Liver (tissue), 8 donors: ENCODE measurements at regions not wholly inside any gene's neighbourhood (a gene's known extent, or its start where the extent isn't known, plus 50 kb on each side); places are given as distances from the start of the nearest gene placed in this dataset.

ENCODE experiments used
- DNase-seq: peaks from one replicate; pipeline ENCODE4 v3.0.0-alpha.2; 2017; ENCODE audit warnings: low spot score
- H3K27ac ChIP-seq, 2 donors: one replicate each; pipeline ENCODE4 v1.7.0; 2013; ENCODE audit warnings: inconsistent platforms in 2 of 2, low read length in 2 of 2, control low read depth in 1 of 2, low read depth in 1 of 2, mild to moderate bottlenecking in 1 of 2
- H3K27me3 ChIP-seq, 4 donors: one replicate each; pipeline versions ENCODE4 v1.6.1 to v1.7.0; 2013; ENCODE audit warnings: low read length in 3 of 4, inconsistent platforms in 1 of 4, mild to moderate bottlenecking in 1 of 4, moderate library complexity in 1 of 4; ENCODE audit not compliant: control insufficient read depth in 4 of 4, insufficient read depth in 4 of 4
- H3K36me3 ChIP-seq, 4 donors: one replicate each; pipeline versions ENCODE4 v1.6.1 to v1.7.0; 2013; ENCODE audit warnings: low read length in 3 of 4, mild to moderate bottlenecking in 3 of 4, low read depth in 1 of 4, moderate library complexity in 1 of 4; ENCODE audit not compliant: control insufficient read depth in 4 of 4, insufficient read depth in 3 of 4
- H3K4me1 ChIP-seq, 4 donors: one replicate each; pipeline versions ENCODE4 v1.6.1 to v1.7.0; 2013; ENCODE audit warnings: low read length in 3 of 4, mild to moderate bottlenecking in 3 of 4, moderate library complexity in 1 of 4; ENCODE audit not compliant: control insufficient read depth in 4 of 4, insufficient read depth in 4 of 4
- H3K4me3 ChIP-seq, 3 donors: one replicate each; pipeline versions ENCODE4 v1.6.1 to v1.7.0; 2013; ENCODE audit warnings: low read length in 3 of 3, control low read depth in 1 of 3, low read depth in 1 of 3, mild to moderate bottlenecking in 1 of 3
- H3K9ac ChIP-seq, 2 donors: one replicate each; pipeline ENCODE4 v1.7.0; 2013; ENCODE audit warnings: low read length in 2 of 2, mild to moderate bottlenecking in 2 of 2, moderate library complexity in 2 of 2, control low read depth in 1 of 2, low read depth in 1 of 2
- H3K9me3 ChIP-seq, 4 donors: one replicate each; pipeline versions ENCODE4 v1.6.1 to v1.7.0; 2013; ENCODE audit warnings: low read length in 3 of 4; ENCODE audit not compliant: control insufficient read depth in 4 of 4
- EGR1 ChIP-seq, 2 donors: IDR thresholded peaks; 2 replicates each; pipeline ENCODE4 v1.6.1; 2016 to 2018; ENCODE audit warnings: antibody characterized with exemption in 2 of 2, low read depth in 2 of 2
- FOXA1 ChIP-seq: IDR thresholded peaks from 2 replicates; pipeline ENCODE4 v1.6.1; 2016; ENCODE audit warnings: antibody characterized with exemption
- FOXA2 ChIP-seq: IDR thresholded peaks from 2 replicates; pipeline ENCODE4 v1.6.1; 2016; ENCODE audit warnings: antibody characterized with exemption
- GABPA ChIP-seq, 2 donors: IDR thresholded peaks in 1 of 2; conservative IDR thresholded peaks in 1 of 2; 2 replicates each; pipeline ENCODE4 v1.6.1; 2016; ENCODE audit warnings: antibody characterized with exemption in 2 of 2, mild to moderate bottlenecking in 1 of 2, moderate library complexity in 1 of 2
- HNF4A ChIP-seq, 2 donors: conservative IDR thresholded peaks; 2 replicates each; pipeline ENCODE4 v1.6.1; 2016; ENCODE audit warnings: antibody characterized with exemption in 2 of 2, mild to moderate bottlenecking in 2 of 2
- HNF4G ChIP-seq: IDR thresholded peaks from 2 replicates; pipeline ENCODE4 v1.6.1; 2016; ENCODE audit warnings: antibody characterized with exemption
- JUND ChIP-seq, 2 donors: IDR thresholded peaks; 2 replicates each; pipeline ENCODE4 v1.6.1; 2016; ENCODE audit warnings: antibody characterized with exemption in 2 of 2
- NR2F2 ChIP-seq: IDR thresholded peaks from 2 replicates; pipeline ENCODE4 v1.6.1; 2016; ENCODE audit warnings: antibody characterized with exemption
- RAD21 ChIP-seq, 2 donors: IDR thresholded peaks; 2 replicates each; pipeline ENCODE4 v1.6.1; 2016; ENCODE audit warnings: antibody characterized with exemption in 2 of 2, mild to moderate bottlenecking in 2 of 2
- SP1 ChIP-seq: IDR thresholded peaks from 2 replicates; pipeline ENCODE4 v1.6.1; 2018; ENCODE audit warnings: antibody characterized with exemption, mild to moderate bottlenecking
- TAF1 ChIP-seq: conservative IDR thresholded peaks from 2 replicates; pipeline ENCODE4 v1.6.1; 2016; ENCODE audit warnings: antibody characterized with exemption, mild to moderate bottlenecking
- YY1 ChIP-seq: IDR thresholded peaks from 2 replicates; pipeline ENCODE4 v1.6.1; 2016; ENCODE audit warnings: antibody characterized with exemption, mild to moderate bottlenecking
- WGBS: extraction: QIAGEN DNeasy Blood & Tissue Kit; methylation state at CpG from one replicate; pipeline ENCODE4 v1.1.7; 2013; 5-methylcytosine and 5-hydroxymethylcytosine counted together
- TF ChIP-seq, protein P1 (sequence below): IDR thresholded peaks from 2 replicates; pipeline ENCODE4 v1.6.1; 2016; ENCODE audit warnings: antibody characterized with exemption
- TF ChIP-seq, protein P2 (sequence below): IDR thresholded peaks from 2 replicates; pipeline ENCODE4 v1.6.1; 2016; ENCODE audit warnings: antibody characterized with exemption
- TF ChIP-seq, protein P3 (sequence below): IDR thresholded peaks from 2 replicates; pipeline ENCODE4 v1.6.1; 2016; ENCODE audit warnings: antibody characterized with exemption, mild to moderate bottlenecking
- TF ChIP-seq, protein P4 (sequence below): fragments of 150-350 bp; IDR thresholded peaks from 2 replicates; pipeline ENCODE4 v1.5.1; 2017; ENCODE audit warnings: improper control_type of control experiment, low read depth, low read length; ENCODE audit not compliant: missing input control
- donor health status: healthy.
- donor health status: healthy.
- donor health status: healthy.
- donor health status: healthy.
- donor health status: healthy.

DNA sequence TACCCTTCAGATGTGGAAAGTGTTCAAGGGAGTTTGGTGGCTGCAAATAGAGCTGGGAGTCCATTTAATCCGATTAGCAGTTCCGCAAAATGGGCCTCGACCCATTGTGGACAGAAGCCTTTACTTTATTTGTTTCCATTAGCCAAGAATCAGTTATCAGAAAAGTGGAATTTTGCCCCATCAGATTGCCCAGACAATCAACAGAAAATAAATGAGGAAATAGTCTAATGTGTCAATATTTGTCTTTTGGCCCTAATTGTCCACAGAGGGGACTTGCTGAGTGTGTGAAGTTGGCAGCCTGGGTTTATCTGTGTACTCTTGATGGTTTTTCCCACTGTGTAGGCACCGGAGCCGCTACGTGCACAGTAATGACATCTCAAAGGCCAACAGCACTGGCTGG, 134.3 kb downstream of the LINC00237 start:
- Histone ChIP-seq H3K27me3 (peaks cover 0 to 11% (median 4%) of the 10 kb centered on the region in 4 donors), H3K36me3 (no peaks in the 10 kb centered on the region), H3K27ac (no peak overlapping the region), H3K4me1 (no peaks in the 10 kb centered on the region), H3K9ac (no peak overlapping the region), H3K4me3 (no peak overlapping the region), H3K9me3 (no peaks in the 10 kb centered on the region)
- no peak for DNase-seq
- TF ChIP-seq JUND (IDR thresholded peaks at IDR 0.05): no peak
- WGBS: 42% methylated on average over 6 of the region's 6 CpGs

DNA sequence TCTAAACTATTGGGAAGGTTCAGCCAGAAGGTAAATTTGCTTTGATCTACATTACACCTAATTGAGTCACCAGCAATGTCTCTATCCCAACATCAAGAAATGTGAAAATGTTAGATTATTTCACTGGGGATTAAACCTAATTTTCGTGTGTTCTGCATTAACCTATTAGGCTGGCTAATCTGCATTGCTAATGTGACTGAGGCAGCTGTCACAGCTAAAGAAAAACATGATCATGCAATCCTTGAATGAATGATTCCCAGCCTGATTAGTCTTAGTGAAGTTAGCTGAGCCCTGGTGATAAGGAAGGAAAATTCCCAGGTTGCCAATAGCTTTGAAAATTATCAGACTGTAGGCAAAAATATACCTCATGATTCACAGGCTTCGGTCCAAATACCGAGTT, 135.3 kb downstream of the LINC00237 start:
- H3K4me1 ChIP-seq: no peaks in the 10 kb centered on the region
- no peak overlapping the region for H3K4me3 ChIP-seq
- peaks cover 0 to 11% (median 4%) of the 10 kb centered on the region in 4 donors for H3K27me3 ChIP-seq
- WGBS: 44% methylated on average over 3 of the region's 3 CpGs
- H3K9me3 ChIP-seq: no peaks in the 10 kb centered on the region
- DNase-seq: no peak
- H3K9ac ChIP-seq: no peak overlapping the region
- no peak overlapping the region for H3K27ac ChIP-seq
- no peaks in the 10 kb centered on the region for H3K36me3 ChIP-seq
- TF ChIP-seq JUND (IDR thresholded peaks at IDR 0.05) (no peak), RAD21 (IDR thresholded peaks at IDR 0.05) (no peak), SP1 (no peak), NR2F2 (no peak), GABPA (IDR thresholded peaks at IDR 0.05 in 1 of 2, conservative IDR thresholded peaks at IDR 0.05 in 1 of 2) (no peak), EGR1 (IDR thresholded peaks at IDR 0.05; ENCODE audit: low read depth in 2 of 2) (no peak), HNF4G (no peak), TAF1 (no peak), HNF4A (conservative IDR thresholded peaks at IDR 0.05) (no peak), YY1 (no peak), FOXA2 (no peak), FOXA1 (no peak)
- TF ChIP-seq, protein P1, sequence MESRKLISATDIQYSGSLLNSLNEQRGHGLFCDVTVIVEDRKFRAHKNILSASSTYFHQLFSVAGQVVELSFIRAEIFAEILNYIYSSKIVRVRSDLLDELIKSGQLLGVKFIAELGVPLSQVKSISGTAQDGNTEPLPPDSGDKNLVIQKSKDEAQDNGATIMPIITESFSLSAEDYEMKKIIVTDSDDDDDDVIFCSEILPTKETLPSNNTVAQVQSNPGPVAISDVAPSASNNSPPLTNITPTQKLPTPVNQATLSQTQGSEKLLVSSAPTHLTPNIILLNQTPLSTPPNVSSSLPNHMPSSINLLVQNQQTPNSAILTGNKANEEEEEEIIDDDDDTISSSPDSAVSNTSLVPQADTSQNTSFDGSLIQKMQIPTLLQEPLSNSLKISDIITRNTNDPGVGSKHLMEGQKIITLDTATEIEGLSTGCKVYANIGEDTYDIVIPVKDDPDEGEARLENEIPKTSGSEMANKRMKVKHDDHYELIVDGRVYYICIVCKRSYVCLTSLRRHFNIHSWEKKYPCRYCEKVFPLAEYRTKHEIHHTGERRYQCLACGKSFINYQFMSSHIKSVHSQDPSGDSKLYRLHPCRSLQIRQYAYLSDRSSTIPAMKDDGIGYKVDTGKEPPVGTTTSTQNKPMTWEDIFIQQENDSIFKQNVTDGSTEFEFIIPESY: no peak
- TF ChIP-seq, protein P2, sequence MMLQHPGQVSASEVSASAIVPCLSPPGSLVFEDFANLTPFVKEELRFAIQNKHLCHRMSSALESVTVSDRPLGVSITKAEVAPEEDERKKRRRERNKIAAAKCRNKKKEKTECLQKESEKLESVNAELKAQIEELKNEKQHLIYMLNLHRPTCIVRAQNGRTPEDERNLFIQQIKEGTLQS: no peak
- TF ChIP-seq, protein P3, sequence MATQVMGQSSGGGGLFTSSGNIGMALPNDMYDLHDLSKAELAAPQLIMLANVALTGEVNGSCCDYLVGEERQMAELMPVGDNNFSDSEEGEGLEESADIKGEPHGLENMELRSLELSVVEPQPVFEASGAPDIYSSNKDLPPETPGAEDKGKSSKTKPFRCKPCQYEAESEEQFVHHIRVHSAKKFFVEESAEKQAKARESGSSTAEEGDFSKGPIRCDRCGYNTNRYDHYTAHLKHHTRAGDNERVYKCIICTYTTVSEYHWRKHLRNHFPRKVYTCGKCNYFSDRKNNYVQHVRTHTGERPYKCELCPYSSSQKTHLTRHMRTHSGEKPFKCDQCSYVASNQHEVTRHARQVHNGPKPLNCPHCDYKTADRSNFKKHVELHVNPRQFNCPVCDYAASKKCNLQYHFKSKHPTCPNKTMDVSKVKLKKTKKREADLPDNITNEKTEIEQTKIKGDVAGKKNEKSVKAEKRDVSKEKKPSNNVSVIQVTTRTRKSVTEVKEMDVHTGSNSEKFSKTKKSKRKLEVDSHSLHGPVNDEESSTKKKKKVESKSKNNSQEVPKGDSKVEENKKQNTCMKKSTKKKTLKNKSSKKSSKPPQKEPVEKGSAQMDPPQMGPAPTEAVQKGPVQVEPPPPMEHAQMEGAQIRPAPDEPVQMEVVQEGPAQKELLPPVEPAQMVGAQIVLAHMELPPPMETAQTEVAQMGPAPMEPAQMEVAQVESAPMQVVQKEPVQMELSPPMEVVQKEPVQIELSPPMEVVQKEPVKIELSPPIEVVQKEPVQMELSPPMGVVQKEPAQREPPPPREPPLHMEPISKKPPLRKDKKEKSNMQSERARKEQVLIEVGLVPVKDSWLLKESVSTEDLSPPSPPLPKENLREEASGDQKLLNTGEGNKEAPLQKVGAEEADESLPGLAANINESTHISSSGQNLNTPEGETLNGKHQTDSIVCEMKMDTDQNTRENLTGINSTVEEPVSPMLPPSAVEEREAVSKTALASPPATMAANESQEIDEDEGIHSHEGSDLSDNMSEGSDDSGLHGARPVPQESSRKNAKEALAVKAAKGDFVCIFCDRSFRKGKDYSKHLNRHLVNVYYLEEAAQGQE: no peak
- TF ChIP-seq, protein P4, sequence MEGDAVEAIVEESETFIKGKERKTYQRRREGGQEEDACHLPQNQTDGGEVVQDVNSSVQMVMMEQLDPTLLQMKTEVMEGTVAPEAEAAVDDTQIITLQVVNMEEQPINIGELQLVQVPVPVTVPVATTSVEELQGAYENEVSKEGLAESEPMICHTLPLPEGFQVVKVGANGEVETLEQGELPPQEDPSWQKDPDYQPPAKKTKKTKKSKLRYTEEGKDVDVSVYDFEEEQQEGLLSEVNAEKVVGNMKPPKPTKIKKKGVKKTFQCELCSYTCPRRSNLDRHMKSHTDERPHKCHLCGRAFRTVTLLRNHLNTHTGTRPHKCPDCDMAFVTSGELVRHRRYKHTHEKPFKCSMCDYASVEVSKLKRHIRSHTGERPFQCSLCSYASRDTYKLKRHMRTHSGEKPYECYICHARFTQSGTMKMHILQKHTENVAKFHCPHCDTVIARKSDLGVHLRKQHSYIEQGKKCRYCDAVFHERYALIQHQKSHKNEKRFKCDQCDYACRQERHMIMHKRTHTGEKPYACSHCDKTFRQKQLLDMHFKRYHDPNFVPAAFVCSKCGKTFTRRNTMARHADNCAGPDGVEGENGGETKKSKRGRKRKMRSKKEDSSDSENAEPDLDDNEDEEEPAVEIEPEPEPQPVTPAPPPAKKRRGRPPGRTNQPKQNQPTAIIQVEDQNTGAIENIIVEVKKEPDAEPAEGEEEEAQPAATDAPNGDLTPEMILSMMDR: no peak
